NCI-H146 treated with DMSO at 0.1 percent for 48 hours (cell line): ENCODE measurements at regions not wholly inside any gene's neighbourhood (a gene's known extent, or its start where the extent isn't known, plus 50 kb on each side); places are given as distances from the start of the nearest gene placed in this dataset.

Experiments used
- DNase-seq: peaks from one replicate; lab custom pipeline; 2025; ENCODE audit not compliant: unreplicated experiment; lab: John Stamatoyannopoulos, UW

DNA sequence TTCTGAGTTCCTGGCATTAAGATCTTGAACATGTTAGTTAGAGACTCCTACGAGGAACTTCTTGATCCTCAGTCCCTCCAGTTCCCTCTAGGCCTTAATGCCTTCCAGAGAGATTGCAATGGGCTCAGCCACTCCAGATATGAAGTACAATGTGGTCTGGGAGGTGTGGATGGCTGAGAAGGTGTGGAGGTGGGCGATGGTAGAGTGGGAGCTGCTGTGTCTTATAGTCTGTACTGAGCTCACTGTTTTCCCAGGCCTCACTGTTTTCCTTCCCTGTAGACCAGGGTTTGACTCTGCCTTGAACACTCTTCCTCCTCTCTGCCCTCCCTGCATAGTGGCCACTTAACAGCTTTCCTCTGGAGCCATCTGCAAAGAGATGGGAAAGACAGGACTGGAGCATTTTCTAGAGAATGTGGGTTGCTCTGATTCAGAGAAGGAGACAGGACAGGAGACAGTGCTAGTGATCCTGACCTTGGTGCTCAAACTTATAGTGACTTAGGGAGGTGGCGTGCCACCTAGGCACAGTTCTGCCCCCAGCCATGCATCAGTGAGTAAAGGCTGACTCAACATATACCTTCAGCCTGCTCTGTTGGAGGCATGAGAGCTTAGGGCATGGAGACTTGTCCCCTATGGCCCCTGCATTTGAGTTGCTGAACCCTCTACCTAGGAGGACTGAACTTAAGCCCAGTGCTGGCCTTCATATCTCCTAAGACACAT is 129.7 kb downstream of the TDRD15 start:
- no peak for DNase-seq

DNA sequence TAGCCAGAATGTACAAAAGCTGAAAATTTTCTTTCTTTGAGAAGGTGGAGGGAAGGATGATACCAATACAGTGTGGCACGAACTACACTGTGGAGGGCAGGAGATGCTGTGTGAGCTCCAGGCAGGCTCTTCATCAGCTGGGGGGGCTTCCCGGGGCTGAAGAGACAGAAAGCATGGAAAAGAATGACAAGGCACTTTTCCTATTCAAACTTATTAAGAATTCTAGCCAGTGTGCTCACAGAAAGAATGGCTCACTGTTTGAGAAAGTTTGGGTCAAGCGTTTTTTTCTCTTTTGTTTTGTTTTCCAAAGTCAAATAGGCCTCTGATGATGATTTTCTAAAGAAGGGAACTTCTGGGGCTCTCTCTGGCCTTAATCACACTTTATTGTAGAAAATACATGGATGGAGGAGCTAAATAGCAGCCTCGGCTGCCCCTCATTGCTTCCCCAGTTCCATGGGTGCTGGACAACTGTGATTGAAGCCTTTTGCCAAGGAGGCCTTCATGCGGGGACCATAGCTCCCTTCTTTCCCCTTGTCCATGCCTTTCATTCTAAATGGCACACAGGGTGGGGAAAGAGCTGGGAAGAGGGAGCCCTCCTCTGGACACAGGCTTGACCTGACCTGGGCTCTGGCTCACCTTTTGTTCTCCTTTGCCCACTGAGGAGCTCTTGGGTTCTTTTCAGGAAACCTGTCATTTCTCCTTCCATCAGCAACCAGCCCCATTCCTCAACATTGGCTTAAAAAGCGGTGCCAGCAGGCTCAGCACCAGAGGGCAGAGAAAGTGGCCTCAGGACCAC is 130.6 kb downstream of the TDRD15 start:
- DNase-seq = no peak

DNA sequence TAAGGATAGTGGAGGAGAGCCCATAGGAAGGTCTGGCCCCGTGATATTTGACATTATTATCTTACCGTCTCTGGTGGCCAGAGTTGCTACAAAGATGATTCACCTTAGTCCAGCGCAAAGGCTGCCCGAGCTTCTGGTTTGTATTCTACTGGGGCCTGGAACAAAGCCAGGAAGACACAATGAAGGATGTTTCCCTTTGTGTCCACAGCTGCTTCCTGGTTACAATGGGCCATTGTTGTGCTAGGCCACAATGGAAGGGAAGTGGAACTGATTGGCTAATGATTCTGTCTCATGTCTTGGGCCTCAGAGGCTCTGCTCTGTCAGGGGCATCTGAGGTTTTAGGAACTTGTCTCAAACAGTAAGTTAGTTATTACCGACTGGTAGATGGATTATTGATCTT is 132.2 kb downstream of the TDRD15 start:
- DNase-seq = no peak

DNA sequence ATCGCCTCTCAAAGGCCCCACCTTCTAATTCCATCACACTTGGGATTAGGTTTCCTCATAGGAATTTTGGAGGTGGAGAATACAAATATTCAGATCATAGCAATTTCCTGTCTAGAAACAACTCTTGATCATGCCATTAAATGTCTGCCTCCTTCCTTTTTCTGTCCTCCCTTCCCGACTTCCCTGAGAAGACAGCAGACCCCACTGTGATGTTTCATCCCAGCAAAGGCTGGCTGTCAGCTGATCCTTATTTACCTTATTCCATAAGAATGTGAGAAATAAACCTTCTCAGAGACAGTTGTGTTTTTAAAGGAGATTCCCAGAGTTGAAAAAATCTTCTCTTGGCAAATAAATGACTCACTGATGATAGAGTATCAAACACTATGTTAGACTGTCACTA is 133.9 kb downstream of the TDRD15 start:
- DNase-seq = no peak

DNA sequence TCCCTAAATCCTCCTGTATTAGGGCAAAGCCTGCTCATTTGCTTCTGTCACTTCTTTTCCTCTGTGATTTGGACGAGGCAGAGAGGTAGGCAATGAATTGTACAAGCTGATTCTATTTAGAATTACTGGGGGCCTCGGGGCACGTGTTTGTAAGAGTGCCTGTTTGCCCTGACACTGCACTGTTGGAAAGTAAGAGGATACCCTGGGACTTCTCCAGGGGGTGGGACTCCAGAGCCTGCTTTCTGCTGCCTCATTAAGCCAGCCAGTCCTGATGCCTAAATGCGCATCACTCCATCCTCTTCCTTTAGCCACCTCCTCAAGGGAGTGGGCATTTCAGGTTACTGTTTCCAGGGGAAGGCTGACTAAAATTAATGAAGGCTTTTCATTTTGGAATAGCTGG is 134.3 kb downstream of the TDRD15 start:
- no peak for DNase-seq

DNA sequence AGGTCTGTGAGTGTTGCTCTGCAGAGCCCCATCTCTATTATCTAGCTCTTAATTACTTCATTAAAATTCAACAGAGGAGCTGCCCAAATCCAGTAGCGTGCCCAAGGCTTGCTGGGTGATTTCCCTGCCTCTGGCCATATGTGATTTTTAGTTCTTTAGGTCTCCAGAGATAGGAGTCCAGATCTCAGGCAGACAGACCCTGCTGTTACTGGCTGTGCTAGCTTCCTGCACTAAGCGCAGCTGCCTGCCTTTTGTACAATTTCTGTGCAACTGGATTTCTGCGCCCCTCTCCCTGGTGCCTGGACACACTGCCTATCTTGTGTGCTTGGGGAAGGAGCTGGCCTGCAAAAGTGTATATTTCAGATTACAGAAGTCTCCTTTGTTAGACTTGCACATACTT is 136.5 kb downstream of the TDRD15 start:
- no peak for DNase-seq

DNA sequence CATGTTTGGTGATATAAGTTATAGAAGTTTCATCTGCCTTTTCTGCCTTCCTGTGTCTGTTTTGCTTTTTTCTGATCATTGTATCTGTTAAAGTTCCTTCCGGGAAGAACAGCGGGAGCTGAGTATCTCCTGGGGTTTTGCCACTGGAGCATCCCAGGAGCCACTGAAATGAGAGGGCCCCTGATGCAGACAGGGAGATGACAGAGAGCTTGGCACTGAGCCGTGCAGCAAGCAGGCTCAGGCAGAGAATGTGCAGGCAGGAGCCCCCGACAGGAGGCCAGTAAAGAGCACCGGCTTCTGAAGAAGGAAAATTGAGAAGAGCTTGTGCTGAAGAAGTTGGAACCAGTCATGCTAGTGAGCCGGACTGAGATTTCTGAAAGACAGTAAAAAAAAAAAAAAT is 137.8 kb downstream of the TDRD15 start:
- no peak for DNase-seq

DNA sequence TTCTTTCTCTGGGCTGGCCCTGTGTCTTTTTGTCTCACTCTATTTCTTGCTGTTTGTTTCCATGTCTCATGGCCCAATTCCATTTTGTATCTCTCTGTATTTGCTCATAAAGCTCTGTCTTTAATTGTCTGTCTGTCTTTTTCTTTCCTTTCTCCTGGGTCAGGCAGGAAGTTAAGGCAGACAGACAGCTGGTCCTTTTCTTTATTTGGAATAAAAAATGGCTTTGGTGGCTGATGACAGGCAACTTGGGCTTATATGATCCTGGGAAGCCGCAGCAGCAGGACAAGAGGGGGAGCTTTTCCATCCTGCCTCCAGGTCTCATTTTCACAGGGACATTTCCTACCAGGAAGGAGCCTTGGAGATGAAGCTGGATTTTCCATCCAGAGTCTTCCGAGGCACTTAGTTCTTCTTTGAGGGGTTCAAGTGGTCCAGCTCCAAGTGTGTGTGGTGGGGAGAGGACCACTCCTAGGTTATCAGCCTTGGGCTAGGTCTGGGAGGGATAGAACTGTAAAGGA is 138.7 kb downstream of the TDRD15 start:
- no peak for DNase-seq

DNA sequence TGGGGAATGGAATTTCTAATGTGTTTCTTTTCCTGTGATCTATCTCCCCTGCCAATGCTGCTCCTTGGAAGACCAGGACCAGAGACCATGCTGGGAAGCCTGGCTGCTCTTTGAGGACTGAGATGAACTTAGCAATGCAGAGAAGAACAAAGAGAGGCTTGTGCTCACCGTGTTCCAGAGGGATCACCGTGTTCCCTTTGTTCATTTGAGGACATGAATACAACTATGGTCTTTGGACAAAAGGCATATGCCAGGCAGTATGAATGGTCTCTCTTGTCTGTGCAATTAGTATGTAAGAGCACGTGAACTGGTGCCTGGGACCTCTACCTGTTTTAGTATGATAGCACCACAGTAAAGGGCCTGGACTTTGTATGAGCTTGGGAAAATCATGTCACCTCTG is 139.9 kb downstream of the TDRD15 start:
- DNase-seq = no peak

DNA sequence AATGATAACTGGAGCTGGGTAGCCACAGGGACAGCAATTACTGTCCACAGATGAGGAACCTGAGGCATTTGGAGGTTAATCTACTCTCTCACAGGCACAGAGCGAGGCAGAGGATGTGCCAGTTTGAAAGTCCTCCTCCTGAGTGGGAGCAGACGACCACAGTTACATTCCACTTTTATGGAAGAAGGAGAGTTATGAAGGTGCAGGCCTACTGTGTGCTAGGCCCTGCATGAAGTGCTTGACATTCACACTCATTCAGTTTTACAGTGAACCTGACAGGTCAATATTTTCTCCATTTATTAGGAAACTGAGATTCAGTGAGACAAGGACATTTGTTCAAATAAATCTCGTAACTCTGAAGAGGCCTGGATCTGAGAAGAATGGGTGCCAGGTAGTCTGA is 142.0 kb downstream of the TDRD15 start:
- DNase-seq = no peak

DNA sequence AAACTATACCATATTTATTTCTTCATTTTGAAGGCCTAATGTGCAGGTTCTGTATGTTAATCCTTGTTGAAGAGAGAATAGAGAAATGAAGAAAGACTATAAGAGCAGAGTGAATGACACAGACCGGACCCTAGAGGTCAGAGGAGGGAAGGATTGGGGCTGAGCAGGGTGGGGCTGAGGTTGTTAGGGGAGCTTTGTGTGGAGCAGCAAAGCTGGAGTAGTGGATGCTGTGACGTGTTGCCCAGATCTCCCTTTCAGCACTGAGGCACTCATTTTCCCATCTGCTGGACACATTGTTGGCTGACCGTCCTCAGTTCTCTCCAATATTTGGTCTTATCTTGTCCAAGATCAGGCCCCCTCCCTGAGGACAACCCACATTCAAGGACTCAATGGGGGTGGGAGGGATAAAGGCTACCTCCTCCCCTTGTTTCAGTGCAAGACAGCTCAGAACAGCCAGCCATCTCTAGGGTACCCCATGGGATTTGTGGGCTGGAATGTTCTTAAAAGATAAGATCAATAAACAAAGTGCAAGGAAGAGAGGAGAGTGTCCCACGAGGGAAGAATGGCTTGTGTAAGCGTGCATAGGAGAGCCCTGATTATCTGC is 143.6 kb downstream of the TDRD15 start:
- DNase-seq = no peak

DNA sequence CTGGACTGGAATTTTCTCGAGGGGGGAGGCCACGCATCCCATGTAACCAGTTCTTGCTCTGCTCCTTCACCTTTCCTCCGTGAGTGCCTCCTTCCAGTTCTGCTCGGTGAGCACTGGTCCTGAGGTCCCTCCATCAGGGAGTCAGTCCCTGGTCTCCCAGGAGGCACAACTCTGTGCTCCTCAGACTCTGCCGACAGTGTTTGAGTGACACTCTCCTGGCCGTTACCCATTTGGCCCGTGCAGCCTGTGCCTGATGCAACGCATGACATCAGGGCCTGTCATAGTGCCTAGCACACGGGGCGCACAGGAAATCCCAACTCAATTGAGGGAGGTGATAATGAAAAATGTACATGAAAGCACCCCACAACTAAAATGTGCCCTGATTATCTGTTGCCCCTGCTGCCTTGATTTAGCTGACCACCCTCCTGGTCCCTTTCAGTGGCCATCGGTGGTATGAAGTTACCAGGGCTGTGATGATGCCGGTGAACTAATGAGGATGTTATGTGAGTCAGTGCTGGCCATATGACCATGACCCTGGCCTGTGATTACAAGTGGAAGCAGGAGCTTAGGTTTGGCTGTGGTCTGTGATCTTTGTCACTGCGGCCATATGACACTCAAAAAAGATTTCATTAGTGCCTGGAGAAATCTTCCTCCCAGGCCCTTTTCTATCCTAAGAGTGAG is 144.6 kb downstream of the TDRD15 start:
- no peak for DNase-seq

DNA sequence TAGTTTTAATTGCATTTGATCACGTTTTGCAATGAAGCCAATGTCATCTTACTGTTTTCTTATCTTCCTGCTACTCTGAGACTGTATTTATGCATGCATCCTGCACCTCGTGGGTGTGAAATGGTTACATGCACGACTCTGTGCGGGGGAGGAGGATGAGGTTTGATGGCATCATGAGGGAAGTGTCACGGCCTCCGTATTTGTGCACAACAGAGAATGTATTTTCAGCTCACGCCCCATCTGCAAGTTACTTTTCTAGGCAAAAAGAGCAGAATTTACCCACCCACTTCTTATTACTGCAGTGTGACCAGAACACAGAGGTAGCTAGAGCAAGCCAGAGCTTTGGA is 145.1 kb downstream of the TDRD15 start:
- no peak for DNase-seq

DNA sequence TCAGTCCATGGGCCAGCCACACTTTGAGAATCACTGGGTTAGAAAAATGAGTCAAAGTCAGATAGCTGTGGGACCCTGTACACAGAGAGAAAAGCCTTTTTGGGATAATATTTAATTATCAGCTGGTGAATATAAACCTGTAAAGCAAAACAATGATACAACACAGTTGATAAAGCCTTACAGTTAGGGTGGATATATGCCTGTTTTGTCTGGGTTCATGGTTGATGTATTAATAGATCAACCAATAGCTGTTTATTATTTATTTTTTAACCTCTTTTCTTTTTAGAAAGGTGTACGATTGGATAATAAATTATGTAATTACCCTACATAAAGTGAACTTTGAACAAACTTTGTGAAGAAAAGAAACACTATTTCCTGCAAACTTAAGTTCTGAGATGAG is 145.6 kb downstream of the TDRD15 start:
- no peak for DNase-seq

DNA sequence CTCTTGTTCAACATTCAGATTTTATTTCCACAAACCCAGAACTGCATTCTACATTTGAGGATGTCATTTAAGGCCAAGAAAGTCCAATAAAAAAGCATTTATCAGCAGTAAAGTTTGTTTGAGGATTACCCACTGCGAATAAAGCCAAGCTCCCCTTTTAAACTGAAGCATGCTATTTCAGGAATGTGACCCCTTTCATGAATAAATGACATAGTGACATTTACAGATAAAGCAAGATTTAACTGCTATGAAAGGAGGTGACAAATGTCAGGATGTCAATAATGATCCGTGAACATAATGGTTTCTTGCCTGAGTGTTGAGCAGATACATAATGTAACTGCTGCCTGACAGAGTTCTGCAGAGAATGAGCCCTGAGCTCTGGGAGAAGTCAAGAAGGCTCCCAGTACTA is 146.3 kb downstream of the TDRD15 start:
- DNase-seq = no peak

DNA sequence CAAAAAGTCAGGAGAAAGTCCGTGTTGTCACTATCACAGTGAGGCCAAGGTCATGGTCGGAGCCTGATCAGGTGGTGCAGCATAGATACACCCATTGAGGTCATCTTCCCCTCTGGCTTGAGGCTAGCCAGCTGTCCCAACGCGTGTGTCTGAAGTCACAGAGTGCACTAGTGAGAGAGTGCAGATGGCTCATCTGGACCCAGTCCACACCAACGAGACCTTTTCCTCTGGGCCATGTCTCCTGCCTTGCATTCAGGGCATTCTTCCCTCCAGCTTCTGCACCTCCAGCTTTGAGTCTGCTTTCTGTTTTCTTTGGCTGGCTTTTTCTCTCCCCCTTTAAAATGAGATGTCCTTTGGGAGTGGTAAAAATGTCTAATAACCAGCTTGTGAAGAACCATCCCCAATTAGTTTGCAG is 146.9 kb downstream of the TDRD15 start:
- DNase-seq = no peak

DNA sequence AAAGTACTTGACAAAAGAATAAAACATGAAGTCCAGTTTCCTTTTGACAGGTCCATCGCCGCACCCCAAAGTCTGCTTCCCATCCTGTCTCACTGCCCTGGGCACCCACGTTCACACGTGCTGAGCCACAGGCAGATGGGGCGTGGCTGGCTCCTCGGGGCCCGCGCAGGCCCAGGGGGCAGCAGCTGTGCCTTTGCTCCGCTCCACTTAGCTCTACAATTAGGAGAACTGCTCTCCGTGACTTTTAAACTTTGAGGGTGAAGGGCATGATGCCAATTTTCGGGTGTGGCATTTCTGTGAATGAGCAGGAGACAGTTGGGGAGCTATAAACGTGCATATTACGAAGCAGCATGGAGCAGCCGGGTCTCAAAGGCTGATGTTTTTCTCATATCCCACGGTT is 152.4 kb downstream of the TDRD15 start:
- DNase-seq = no peak

DNA sequence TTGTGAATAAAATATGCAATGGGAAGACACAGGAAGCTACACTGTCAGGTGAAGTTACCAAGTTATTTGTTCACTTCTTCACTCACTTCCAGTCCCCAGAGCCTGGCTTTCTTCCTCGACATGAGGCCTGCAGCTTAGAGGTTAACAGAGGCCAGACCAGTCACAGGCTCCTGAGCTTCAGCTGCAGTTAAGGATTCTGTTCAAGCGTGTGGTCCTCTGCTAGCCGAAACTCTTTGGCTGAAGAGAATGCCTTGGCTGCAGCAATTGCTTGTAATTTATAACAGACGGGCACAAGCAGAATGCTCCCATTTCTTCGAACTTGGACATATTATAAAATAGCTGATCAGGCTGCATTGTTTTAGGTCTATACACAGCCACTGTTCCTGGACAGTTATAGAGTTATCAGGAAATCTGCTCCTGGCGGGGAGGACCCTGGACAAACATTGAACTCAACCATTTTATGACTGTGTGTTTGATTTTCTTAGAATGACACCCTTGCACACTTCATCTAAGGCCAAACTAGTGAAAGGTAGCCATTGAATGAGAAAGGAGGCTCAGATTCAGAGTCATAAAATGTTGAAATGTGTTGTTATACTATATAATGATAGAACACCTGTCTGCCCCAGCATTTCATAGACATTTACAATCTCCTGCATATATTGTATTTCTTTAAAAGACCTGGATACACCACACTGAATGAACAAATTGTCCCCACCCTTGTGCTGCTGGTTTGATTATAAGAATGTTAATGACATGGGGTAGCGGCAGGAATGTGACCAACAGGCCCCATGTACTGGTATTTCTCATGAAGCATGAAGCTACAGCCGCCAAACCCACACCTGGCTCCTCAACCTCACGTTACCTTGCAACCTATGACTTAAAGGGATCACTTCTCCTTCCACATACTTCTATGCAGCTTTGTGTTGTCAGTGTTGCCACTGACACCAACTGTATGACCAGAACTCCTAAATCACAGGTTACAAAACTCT is 153.6 kb downstream of the TDRD15 start:
- DNase-seq = no peak

DNA sequence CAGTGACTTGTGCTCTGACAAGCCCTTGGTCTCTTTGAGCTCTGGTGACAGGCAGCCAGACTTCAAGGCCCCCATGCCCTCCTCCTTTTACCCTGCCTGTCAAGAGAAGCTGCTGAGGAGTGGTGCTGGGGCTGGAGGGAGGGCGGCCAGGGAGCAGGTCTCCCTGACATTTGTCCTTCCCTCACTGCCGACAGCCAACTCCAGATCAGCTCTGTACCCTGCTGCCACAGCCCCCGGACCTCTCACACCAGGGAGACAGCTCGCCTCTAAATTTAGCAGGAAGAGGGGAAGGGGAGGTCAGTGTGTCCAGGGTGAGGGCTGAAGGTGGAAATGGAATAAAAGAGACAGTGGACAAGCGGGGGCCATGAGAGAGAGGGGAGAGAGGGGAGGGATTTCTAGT is 155.8 kb downstream of the TDRD15 start:
- DNase-seq = no peak

DNA sequence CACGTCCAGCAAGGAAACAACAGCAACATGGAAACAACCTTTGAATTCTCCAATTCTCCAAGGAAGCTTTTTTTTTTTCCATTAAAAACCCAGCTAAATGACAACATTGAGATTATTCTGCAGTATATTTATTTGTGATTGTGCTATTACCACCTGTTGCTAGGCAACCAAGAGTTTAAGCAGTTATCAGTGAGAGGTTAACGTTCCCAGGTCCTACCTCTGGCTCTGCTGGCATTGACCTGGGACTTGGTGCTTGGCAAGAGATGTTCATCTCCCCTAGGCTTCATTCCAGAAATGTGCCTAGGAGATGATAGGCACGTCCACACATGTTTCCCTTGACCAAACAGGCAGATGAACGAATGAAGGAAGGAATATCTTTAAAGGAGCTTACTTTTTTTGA is 157.0 kb downstream of the TDRD15 start:
- no peak for DNase-seq
